GM23338 (cell line): ENCODE measurements at regions not wholly inside any gene's neighbourhood (a gene's known extent, or its start where the extent isn't known, plus 50 kb on each side); places are given as distances from the start of the nearest gene placed in this dataset.
A peak's percentile ranks its signal among the peaks of the same experiment; 100 is the strongest.

ENCODE experiments used
- ATAC-seq: fragments of 200-7000 bp; cut with Tn5 transposase; 3 replicates; pipeline ENCODE4 v1.9.1; 2020
- DNase-seq: peaks from one replicate; pipeline ENCODE4 v3.0.0-alpha.2; 2015; ENCODE audit warnings: low spot score
- H2AFZ ChIP-seq: fragments of 200-600 bp; sonication (generic); 2 replicates; pipeline ENCODE4 v1.8.0; 2016; ENCODE audit warnings: antibody characterized with exemption, mild to moderate bottlenecking, moderate library complexity
- H3F3A ChIP-seq: fragments of 200-600 bp; sonication (generic); replicated peaks from 2 replicates; pipeline ENCODE4 v1.8.0; 2017; ENCODE audit warnings: antibody characterized with exemption, mixed run types, low read depth
- H3K27ac ChIP-seq: fragments of 200-600 bp; sonication (generic); 2 replicates; pipeline ENCODE4 v1.6.1; 2016; ENCODE audit warnings: low read depth
- H3K27me3 ChIP-seq: fragments of 200-600 bp; sonication (generic); 2 replicates; pipeline ENCODE4 v1.8.0; 2016; ENCODE audit warnings: mild to moderate bottlenecking, mixed run types, moderate library complexity; ENCODE audit not compliant: insufficient read depth
- H3K36me3 ChIP-seq: fragments of 200-600 bp; sonication (generic); 2 replicates; pipeline ENCODE4 v1.8.0; 2016; ENCODE audit warnings: mild to moderate bottlenecking; ENCODE audit not compliant: insufficient read depth
- H3K4me1 ChIP-seq: fragments of 200-600 bp; sonication (generic); 2 replicates; pipeline ENCODE4 v1.8.0; 2016; ENCODE audit warnings: mild to moderate bottlenecking, moderate library complexity; ENCODE audit not compliant: insufficient read depth
- H3K4me2 ChIP-seq: fragments of 200-600 bp; sonication (generic); 2 replicates; pipeline ENCODE4 v1.7.1; 2017; ENCODE audit warnings: mixed run types
- H3K4me3 ChIP-seq: fragments of 200-600 bp; sonication (generic); 2 replicates; pipeline ENCODE4 v1.6.1; 2016; ENCODE audit warnings: mixed run types
- H3K79me2 ChIP-seq: fragments of 200-600 bp; sonication (generic); replicated peaks from 2 replicates; pipeline ENCODE4 v1.8.0; 2017; ENCODE audit warnings: mild to moderate bottlenecking; ENCODE audit not compliant: insufficient read depth
- H3K9me2 ChIP-seq: fragments of 200-600 bp; sonication (generic); 2 replicates; pipeline ENCODE4 v1.8.0; 2017; ENCODE audit not compliant: insufficient read depth
- H4K20me1 ChIP-seq: fragments of 200-600 bp; sonication (generic); replicated peaks from 2 replicates; pipeline ENCODE4 v1.8.0; 2017; ENCODE audit warnings: mild to moderate bottlenecking; ENCODE audit not compliant: insufficient read depth
- H3K27ac Mint-ChIP-seq: 2 replicates; pipeline ENCODE4 v1.8.0; 2020; ENCODE audit warnings: inconsistent platforms, mild to moderate bottlenecking, moderate library complexity, mixed read lengths
- H3K27me3 Mint-ChIP-seq: 3 replicates; pipeline ENCODE4 v1.8.0; 2022; ENCODE audit warnings: low read depth, mild to moderate bottlenecking, moderate library complexity, mixed read lengths, inconsistent platforms; ENCODE audit not compliant: insufficient read depth, poor library complexity
- H3K36me3 Mint-ChIP-seq: 3 replicates; pipeline ENCODE4 v1.8.0; 2021; ENCODE audit warnings: low read depth, mild to moderate bottlenecking, inconsistent platforms, moderate library complexity, mixed read lengths
- H3K4me1 Mint-ChIP-seq: 3 replicates; pipeline ENCODE4 v1.8.0; 2020; ENCODE audit warnings: mild to moderate bottlenecking, inconsistent platforms, mixed read lengths
- H3K4me3 Mint-ChIP-seq: 3 replicates; pipeline ENCODE4 v1.8.0; 2021; ENCODE audit warnings: moderate library complexity, mild to moderate bottlenecking, inconsistent platforms, mixed read lengths
- H3K9me3 Mint-ChIP-seq: 3 replicates; pipeline ENCODE4 v1.8.0; 2020; ENCODE audit warnings: moderate library complexity, mild to moderate bottlenecking, inconsistent platforms, mixed read lengths
- JUNB ChIP-seq: IDR thresholded peaks from one replicate; pipeline ENCODE4 v1.6.1; 2016; ENCODE audit warnings: antibody characterized with exemption; ENCODE audit not compliant: unreplicated experiment
- NANOG ChIP-seq: IDR thresholded peaks from 2 replicates; pipeline ENCODE4 v1.6.1; 2016; ENCODE audit warnings: antibody characterized with exemption, borderline replicate concordance
- POLR2AphosphoS5 ChIP-seq: IDR thresholded peaks from 2 replicates; pipeline ENCODE4 v1.6.1; 2016; ENCODE audit warnings: antibody characterized with exemption, low read depth
- STAT1 ChIP-seq: IDR thresholded peaks from one replicate; pipeline ENCODE4 v1.6.1; 2016; ENCODE audit warnings: antibody characterized with exemption; ENCODE audit not compliant: unreplicated experiment
- ZNF114 ChIP-seq: fragments of 250-450 bp; sonication (Bioruptor Pico); IDR thresholded peaks from 2 replicates; pipeline ENCODE4 v1.5.0; 2020; ENCODE audit warnings: mild to moderate bottlenecking, moderate library complexity
- TF ChIP-seq, protein P1 (sequence below): fragments of 250-450 bp; sonication (Bioruptor Pico); IDR thresholded peaks from 2 replicates; pipeline ENCODE4 v1.5.0; 2020; ENCODE audit warnings: mild to moderate bottlenecking, moderate library complexity
- TF ChIP-seq, protein P2 (sequence below): IDR thresholded peaks from 2 replicates; pipeline ENCODE4 v1.6.1; 2016; ENCODE audit warnings: antibody characterized with exemption

DNA sequence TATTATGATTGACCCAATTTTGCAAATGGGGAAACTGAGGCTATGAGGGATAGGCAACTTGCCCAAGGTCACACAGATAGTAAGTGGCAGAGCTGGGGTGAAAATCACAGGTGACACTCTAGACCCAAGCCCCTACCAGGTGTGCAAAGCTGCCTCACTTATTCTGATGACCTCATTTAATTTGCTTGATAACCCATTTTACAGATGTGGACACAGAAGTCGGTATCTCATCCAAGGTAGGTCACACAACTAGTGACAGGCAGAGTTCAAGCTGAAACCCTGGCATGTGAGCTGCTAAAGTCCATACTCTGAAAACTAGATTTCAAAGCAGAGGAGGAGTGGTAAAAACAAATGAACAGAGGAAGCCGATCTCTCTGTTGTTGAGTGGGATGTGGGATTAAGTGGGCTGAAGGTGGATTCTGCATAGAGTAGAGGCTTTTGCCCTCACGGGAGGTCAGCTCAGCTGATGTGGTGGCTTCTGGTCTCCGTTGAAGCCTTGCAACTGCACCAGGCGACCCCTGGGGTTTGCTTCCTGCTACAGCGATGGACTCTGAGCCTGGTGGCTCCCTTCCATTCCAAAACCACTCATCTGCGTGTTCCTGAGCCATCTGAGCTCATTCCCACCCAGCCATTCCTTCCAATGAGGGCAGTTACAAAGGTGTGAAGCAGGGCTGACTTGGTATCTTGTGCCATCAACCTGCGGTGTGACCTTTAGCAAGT is 164.3 kb upstream of the FHL2 start (continued):
- TF ChIP-seq, protein P1, sequence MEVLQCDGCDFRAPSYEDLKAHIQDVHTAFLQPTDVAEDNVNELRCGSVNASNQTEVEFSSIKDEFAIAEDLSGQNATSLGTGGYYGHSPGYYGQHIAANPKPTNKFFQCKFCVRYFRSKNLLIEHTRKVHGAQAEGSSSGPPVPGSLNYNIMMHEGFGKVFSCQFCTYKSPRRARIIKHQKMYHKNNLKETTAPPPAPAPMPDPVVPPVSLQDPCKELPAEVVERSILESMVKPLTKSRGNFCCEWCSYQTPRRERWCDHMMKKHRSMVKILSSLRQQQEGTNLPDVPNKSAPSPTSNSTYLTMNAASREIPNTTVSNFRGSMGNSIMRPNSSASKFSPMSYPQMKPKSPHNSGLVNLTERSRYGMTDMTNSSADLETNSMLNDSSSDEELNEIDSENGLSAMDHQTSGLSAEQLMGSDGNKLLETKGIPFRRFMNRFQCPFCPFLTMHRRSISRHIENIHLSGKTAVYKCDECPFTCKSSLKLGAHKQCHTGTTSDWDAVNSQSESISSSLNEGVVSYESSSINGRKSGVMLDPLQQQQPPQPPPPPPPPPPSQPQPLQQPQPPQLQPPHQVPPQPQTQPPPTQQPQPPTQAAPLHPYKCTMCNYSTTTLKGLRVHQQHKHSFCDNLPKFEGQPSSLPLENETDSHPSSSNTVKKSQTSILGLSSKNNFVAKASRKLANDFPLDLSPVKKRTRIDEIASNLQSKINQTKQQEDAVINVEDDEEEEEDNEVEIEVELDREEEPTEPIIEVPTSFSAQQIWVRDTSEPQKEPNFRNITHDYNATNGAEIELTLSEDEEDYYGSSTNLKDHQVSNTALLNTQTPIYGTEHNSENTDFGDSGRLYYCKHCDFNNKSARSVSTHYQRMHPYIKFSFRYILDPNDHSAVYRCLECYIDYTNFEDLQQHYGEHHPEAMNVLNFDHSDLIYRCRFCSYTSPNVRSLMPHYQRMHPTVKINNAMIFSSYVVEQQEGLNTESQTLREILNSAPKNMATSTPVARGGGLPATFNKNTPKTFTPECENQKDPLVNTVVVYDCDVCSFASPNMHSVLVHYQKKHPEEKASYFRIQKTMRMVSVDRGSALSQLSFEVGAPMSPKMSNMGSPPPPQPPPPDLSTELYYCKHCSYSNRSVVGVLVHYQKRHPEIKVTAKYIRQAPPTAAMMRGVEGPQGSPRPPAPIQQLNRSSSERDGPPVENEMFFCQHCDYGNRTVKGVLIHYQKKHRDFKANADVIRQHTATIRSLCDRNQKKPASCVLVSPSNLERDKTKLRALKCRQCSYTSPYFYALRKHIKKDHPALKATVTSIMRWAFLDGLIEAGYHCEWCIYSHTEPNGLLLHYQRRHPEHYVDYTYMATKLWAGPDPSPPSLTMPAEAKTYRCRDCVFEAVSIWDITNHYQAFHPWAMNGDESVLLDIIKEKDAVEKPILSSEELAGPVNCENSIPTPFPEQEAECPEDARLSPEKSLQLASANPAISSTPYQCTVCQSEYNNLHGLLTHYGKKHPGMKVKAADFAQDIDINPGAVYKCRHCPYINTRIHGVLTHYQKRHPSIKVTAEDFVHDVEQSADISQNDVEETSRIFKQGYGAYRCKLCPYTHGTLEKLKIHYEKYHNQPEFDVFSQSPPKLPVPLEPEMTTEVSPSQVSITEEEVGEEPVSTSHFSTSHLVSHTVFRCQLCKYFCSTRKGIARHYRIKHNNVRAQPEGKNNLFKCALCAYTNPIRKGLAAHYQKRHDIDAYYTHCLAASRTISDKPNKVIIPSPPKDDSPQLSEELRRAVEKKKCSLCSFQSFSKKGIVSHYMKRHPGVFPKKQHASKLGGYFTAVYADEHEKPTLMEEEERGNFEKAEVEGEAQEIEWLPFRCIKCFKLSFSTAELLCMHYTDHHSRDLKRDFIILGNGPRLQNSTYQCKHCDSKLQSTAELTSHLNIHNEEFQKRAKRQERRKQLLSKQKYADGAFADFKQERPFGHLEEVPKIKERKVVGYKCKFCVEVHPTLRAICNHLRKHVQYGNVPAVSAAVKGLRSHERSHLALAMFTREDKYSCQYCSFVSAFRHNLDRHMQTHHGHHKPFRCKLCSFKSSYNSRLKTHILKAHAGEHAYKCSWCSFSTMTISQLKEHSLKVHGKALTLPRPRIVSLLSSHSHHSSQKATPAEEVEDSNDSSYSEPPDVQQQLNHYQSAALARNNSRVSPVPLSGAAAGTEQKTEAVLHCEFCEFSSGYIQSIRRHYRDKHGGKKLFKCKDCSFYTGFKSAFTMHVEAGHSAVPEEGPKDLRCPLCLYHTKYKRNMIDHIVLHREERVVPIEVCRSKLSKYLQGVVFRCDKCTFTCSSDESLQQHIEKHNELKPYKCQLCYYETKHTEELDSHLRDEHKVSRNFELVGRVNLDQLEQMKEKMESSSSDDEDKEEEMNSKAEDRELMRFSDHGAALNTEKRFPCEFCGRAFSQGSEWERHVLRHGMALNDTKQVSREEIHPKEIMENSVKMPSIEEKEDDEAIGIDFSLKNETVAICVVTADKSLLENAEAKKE (CRISPR knock-in tag) = no peak

DNA sequence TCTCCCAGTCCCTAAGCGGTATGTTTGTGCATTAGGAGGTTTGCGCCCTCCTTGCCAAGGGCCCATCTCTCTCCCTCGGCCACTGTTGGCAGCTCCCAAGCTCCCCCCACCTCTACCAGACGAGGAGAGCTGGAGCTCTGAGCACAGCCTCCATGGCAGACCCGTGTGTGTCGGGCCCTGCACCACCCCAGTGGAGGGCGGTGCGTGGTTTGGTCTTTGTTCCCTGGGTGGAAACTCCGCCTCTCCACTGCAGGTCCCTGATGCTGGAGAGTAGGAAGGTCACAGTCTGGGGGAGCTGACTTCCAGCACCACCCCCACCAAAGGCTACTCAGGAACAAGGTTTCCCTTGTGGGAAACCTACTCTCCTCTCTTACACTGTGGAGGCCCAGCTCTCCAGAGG is 162.6 kb upstream of the FHL2 start:
- no peaks in the 10 kb centered on the region for H3K4me1 ChIP-seq
- H2AFZ ChIP-seq = peak overlapping the region; percentile 59; the same call in 1 of the 2 replicates
- no peaks in the 10 kb centered on the region for H4K20me1 ChIP-seq
- H3K4me3 ChIP-seq = no peak overlapping the region
- no peaks in the 10 kb centered on the region for H3F3A ChIP-seq
- ATAC-seq (no peak), DNase-seq (no peak)
- H3K4me2 ChIP-seq = no peak overlapping the region
- Mint-ChIP-seq H3K9me3 (no peaks in the 10 kb centered on the region), H3K36me3 (no peaks in the 10 kb centered on the region), H3K27me3 (peaks cover 4% of the 10 kb centered on the region), H3K27ac (no peak overlapping the region), H3K4me3 (no peak overlapping the region), H3K4me1 (no peaks in the 10 kb centered on the region)
- H3K27me3 ChIP-seq = no peaks in the 10 kb centered on the region
- H3K79me2 ChIP-seq = no peaks in the 10 kb centered on the region
- H3K27ac ChIP-seq = no peak overlapping the region
- H3K9me2 ChIP-seq = no peaks in the 10 kb centered on the region
- H3K36me3 ChIP-seq = no peaks in the 10 kb centered on the region
- TF ChIP-seq STAT1 = no peak
- TF ChIP-seq, protein P2, sequence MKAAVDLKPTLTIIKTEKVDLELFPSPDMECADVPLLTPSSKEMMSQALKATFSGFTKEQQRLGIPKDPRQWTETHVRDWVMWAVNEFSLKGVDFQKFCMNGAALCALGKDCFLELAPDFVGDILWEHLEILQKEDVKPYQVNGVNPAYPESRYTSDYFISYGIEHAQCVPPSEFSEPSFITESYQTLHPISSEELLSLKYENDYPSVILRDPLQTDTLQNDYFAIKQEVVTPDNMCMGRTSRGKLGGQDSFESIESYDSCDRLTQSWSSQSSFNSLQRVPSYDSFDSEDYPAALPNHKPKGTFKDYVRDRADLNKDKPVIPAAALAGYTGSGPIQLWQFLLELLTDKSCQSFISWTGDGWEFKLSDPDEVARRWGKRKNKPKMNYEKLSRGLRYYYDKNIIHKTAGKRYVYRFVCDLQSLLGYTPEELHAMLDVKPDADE = no peak
- TF ChIP-seq POLR2AphosphoS5 = no peak
- no peak for TF ChIP-seq JUNB
- no peak for TF ChIP-seq NANOG
- no peak for TF ChIP-seq ZNF114 (CRISPR knock-in tag)
- TF ChIP-seq, protein P1 (CRISPR knock-in tag) = no peak
